Right lobe of liver (tissue), 6 donors: ENCODE measurements at regions not wholly inside any gene's neighbourhood (a gene's known extent, or its start where the extent isn't known, plus 50 kb on each side); places are given as distances from the start of the nearest gene placed in this dataset.

Source experiments
- ATAC-seq, 4 donors: fragments of 200-7000 bp; cut with Tn5 transposase; one replicate each; pipeline ENCODE4 v1.9.1; 2020; ENCODE audit warnings: mild to moderate bottlenecking in 4 of 4, moderate library complexity in 4 of 4
- DNase-seq, 3 donors: peaks; one replicate each; pipeline ENCODE4 v3.0.0-alpha.2; 2020
- H3K27ac ChIP-seq, 3 donors: fragments of 200-600 bp; one replicate each; pipeline ENCODE4 v1.8.0; 2022
- H3K27me3 ChIP-seq, 2 donors: fragments of 200-600 bp; one replicate each; pipeline ENCODE4 v1.8.0; 2022
- H3K36me3 ChIP-seq, 4 donors: fragments of 200-600 bp; sonication (generic) in 1 of 4; one replicate each; pipeline versions ENCODE4 v1.5.1 to v1.8.0; 2017 to 2022; ENCODE audit warnings: control low read depth in 1 of 4
- H3K4me1 ChIP-seq, 4 donors: fragments of 200-600 bp; sonication (generic) in 1 of 4; one replicate each; pipeline versions ENCODE4 v1.5.1 to v1.8.0; 2017 to 2022; ENCODE audit warnings: control low read depth in 1 of 4
- H3K4me3 ChIP-seq, 3 donors: fragments of 200-600 bp; one replicate each; pipeline ENCODE4 v1.8.0; 2022
- H3K9me3 ChIP-seq, 4 donors: fragments of 200-600 bp; sonication (generic) in 1 of 4; one replicate each; pipeline versions ENCODE4 v1.5.1 to v1.8.0; 2017 to 2022; ENCODE audit warnings: control low read depth in 1 of 4
- CTCF ChIP-seq, 4 donors: fragments of 200-600 bp in 3 of 4; fragments of 450-650 bp in 1 of 4; IDR thresholded peaks; one replicate each; pipeline versions ENCODE4 v1.5.1 to v1.8.0; 2016 to 2022; ENCODE audit warnings: antibody characterized with exemption in 4 of 4, mild to moderate bottlenecking in 2 of 4
- POLR2A ChIP-seq: fragments of 450-650 bp; IDR thresholded peaks from one replicate; pipeline ENCODE4 v1.6.1; 2017; ENCODE audit warnings: antibody characterized with exemption, mild to moderate bottlenecking
- WGBS: methylation state at CpG from one replicate; pipeline ENCODE4 v1.1.6; 2018; ENCODE audit warnings: low coverage, low lambda C conversion rate; ENCODE audit not compliant: insufficient coverage; ENCODE audit errors: missing lambda C conversion rate; 5-methylcytosine and 5-hydroxymethylcytosine counted together
- intact Hi-C, 2 donors: fragments of 100-400 bp; cut with DNase I; formaldehyde crosslinking; loops; one replicate each; pipeline versions ENCODE4 v1.11.2 to v1.14.1; 2022
- donor health status: DM: no; HTN: yes; CAD: no.
- donor health status: DM: no; HTN: no; CAD: no.
- donor health status: DM: no; HTN: no; CAD: no.
- donor health status: DM: no; HTN: yes; CAD: no.
- donor health status: DM: no; HTN: yes; CAD: no.

- TF ChIP-seq CTCF (IDR thresholded peaks at IDR 0.05) (no peak), POLR2A (no peak)
- Histone ChIP-seq H3K4me3 (no peak overlapping the region), H3K4me1 (no peaks in the 10 kb centered on the region), H3K27me3 (no peaks in the 10 kb centered on the region), H3K36me3 (no peaks in the 10 kb centered on the region), H3K9me3 (no peaks in the 10 kb centered on the region), H3K27ac (no peak overlapping the region)
- DNase-seq (no peak), ATAC-seq (no peak)
- 61% methylated on average over 7 of the region's 8 CpGs for WGBS
- intact Hi-C loops = no loop called here
Measured at GRCh38 chr12:131603106-131603938, 107.6 kb upstream of the SFSWAP start.

- ATAC-seq = peak in 2 of 4 donors; percentile 21 to 35
- Histone ChIP-seq H3K4me3 (no peak overlapping the region), H3K9me3 (no peaks in the 10 kb centered on the region), H3K27me3 (no peaks in the 10 kb centered on the region), H3K4me1 (no peaks in the 10 kb centered on the region), H3K27ac (no peak overlapping the region), H3K36me3 (no peaks in the 10 kb centered on the region)
- DNase-seq = no peak
- no peak for TF ChIP-seq POLR2A
- no peak for TF ChIP-seq CTCF (IDR thresholded peaks at IDR 0.05)
- WGBS = 20% methylated on average over 20 of the region's 21 CpGs
- intact Hi-C loops = no loop called here
Measured at GRCh38 chr12:131603939-131604795, 106.7 kb upstream of the SFSWAP start.

GRCh38 chr12:131604859-131605258, 106.0 kb upstream of the SFSWAP start:
- H3K9me3 ChIP-seq = no peaks in the 10 kb centered on the region
- no peak overlapping the region for H3K4me3 ChIP-seq
- no peak for DNase-seq
- no peaks in the 10 kb centered on the region for H3K4me1 ChIP-seq
- no peaks in the 10 kb centered on the region for H3K36me3 ChIP-seq
- H3K27me3 ChIP-seq = no peaks in the 10 kb centered on the region
- TF ChIP-seq POLR2A = no peak
- TF ChIP-seq CTCF (IDR thresholded peaks at IDR 0.05) = no peak
- WGBS = 43% methylated on average over 6 of the region's 6 CpGs
- H3K27ac ChIP-seq = no peak overlapping the region
- ATAC-seq = no peak
- intact Hi-C loops = no loop called here

GRCh38 chr12:131605304-131605829, 105.5 kb upstream of the SFSWAP start:
- intact Hi-C loops = no loop called here

More at GRCh38 chr12:131605304-131605829, 105.5 kb upstream of the SFSWAP start:
- no peak for ATAC-seq
- no peak for DNase-seq
- TF ChIP-seq POLR2A (no peak), CTCF (IDR thresholded peaks at IDR 0.05) (no peak)
- no peaks in the 10 kb centered on the region for H3K36me3 ChIP-seq
- 33% methylated on average over 4 of the region's 7 CpGs for WGBS
- H3K9me3 ChIP-seq = no peaks in the 10 kb centered on the region
- H3K27ac ChIP-seq = no peak overlapping the region
- no peaks in the 10 kb centered on the region for H3K27me3 ChIP-seq
- no peak overlapping the region for H3K4me3 ChIP-seq
- no peaks in the 10 kb centered on the region for H3K4me1 ChIP-seq
